CD4-positive, alpha-beta T cell treated with Interleukin-15 for 4 hours (primary cell): ENCODE measurements at regions not wholly inside any gene's neighbourhood (a gene's known extent, or its start where the extent isn't known, plus 50 kb on each side); places are given as distances from the start of the nearest gene placed in this dataset.

Source experiments
- DNase-seq: peaks from one replicate; pipeline ENCODE4 v3.0.0-alpha.2; 2020; ENCODE audit warnings: low spot score

- DNase-seq, result no peak
These were observed 331.1 kb upstream of the B3GAT1 start for GRCh38 chr11:134742956-134743819.

DNA sequence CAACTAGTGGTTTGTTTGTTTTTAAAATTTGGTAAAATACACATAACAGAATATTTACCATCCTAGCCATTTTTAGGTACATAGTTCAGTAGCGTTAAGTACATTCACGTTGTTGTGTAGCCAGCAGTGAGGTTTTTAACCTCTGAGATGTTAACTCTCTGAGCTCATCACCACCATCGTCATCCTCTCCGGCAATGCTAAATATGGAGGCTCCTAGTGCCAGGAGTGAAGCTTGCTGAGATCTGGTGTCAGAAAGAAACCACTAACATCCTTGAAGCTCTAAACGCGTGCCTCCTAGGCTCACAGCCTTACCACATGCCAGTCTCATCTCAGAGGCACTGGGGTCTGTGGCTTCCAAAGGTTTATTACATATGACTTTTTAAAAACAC is 330.2 kb upstream of the B3GAT1 start:
- no peak for DNase-seq

GRCh38 chr11:134741453-134742223 is 329.6 kb upstream of the B3GAT1 start:
- DNase-seq, result no peak

GRCh38 chr11:134740590-134741261 is 328.7 kb upstream of the B3GAT1 start:
- no peak for DNase-seq

DNA sequence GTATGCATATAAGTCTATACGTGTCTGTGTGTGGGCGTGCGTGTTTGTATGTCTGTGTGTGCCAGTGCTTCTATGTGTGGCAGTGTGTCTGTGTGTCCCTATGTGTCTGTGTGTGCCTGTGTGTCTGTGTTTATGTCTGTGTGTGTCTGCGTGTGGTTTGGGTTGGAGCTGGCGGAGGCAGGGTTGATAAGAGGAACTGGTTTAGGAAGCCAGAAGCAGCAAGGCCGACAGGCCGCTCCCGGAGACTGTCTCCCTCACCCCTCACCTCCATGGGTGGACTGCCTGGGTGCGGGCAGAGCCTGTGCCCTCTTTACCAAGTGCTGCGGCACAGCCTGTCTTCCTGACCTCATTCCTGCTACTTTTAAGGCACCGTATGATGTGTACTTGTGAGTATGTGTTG is 327.1 kb upstream of the B3GAT1 start:
- no peak for DNase-seq

GRCh38 chr11:134738581-134738980 is 326.5 kb upstream of the B3GAT1 start:
- no peak for DNase-seq

GRCh38 chr11:134737563-134738510 is 325.8 kb upstream of the B3GAT1 start:
- no peak for DNase-seq

DNA sequence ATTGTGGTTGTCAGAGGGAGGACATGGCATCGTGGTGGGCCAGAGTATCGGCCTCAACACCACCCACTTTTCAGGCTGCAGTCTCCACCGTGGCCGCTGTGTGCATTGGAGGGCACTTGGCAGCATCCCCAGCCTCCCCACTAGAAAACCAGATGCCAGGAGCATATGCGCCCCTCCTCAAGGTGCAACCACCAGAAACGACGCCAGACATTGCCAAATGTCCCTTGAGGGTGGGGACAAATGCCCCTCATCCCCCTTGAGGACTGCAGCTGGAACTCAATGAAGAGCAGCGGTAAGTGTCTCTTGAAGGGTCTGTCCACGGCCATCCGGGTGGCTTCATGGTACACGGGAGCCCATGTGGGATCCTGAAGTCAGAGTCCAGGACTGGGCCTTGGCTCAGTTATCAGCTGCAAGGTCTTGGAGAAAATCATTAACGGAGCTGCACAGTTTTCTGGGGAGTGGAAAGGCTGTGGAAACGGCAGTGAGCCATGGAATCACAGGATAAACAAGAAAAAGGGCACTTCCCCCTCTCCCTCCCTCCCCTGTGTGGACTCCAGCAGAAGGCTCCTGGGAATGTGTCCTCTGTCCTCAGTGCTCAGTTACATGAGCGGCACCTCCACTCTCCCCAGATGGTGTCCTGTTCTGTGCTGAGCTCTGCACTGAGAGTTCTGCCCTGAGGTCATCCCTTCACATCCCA is 324.4 kb upstream of the B3GAT1 start:
- DNase-seq, result no peak

- no peak for DNase-seq
These were observed 322.9 kb upstream of the B3GAT1 start for GRCh38 chr11:134734894-134735293.

- no peak for DNase-seq
These were observed 322.3 kb upstream of the B3GAT1 start for GRCh38 chr11:134734141-134734845.

DNA sequence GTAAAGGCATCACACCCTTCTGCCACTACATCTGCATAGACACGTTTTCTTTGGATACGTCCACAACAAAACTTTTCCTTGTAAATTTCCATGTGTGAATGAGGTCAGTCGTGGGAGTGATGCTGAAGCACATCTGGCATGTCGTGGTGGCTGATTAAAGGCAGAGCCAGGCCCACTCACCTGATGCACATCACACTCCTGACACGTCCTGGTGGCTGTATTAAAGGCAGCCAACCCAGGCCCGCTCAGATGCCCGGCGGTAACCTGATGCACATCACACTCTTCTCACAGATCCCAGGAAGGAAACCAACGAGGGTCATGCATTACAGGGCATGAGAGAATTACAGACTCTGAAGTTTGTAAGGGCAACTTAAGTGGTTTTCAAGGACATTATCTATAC is 321.6 kb upstream of the B3GAT1 start:
- no peak for DNase-seq

DNA sequence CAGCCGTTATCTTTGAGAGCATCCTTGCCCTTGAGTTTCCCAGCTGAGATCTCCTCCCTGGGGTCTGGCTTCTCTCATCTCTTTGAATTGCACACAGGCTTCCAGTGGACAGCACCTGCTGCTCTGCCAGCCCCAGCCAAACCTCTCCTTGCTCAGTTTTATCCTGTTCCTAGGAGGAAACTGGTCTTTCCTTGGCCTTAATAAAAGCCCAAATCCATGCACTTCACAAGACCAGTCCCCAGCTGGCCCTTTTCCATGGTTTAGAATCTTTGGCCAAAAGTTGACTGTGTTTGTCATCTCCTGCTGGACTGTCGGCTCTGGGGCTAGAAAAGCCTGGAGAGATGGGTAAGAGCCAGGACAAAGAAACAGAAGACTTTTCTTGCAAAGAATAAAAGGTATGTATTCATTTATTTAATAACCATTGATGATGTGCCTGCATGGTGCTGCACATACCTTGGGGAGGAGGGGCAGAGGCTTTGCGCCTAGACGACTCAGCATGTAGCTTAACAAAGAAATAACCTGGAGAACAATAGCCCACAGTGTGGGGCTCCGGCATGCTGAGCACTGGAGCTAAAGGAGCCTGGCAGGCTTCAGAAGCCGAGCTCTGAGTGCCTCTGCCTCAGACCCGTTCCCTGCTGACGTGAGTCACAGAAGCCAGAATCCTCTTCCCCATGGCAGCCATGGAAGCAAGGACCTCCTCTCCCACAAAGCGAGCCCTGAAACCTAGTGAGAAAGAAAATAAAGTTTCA is 319.3 kb upstream of the B3GAT1 start:
- DNase-seq, result no peak

DNA sequence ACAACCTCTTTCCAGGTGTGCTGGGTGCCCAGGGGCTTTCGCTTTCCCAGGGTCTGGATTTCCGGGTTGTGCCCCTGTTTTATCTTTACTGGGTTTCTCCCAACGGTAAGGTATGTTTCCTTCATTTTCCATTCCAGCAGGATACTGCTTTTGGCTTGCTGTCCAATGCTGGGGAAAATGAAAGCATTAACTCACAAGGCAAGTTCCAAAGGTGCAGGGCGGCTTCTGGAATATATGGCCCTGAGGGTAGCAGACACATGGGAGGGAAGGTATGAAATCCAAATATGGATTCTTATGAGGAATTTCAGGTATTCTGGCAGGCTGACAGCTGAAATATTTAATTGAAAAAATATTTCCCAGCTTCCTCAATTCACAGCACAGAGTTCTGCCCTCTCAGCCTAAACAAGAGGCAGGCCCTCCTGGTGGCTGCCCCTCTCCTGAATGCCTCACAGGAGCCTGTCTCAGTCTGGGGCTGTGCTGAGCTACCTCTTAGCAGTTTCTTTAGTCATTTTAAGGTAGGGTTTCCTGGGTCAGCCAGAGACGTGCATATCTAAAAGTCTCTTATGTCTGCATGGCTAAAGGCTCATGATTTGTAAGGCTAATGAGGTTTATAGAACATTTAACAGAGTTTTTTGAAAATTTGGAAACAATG is 318.6 kb upstream of the B3GAT1 start:
- no peak for DNase-seq

- DNase-seq, result no peak
These were observed 318.1 kb upstream of the B3GAT1 start for GRCh38 chr11:134730101-134730500.

- DNase-seq, result no peak
These were observed 316.1 kb upstream of the B3GAT1 start for GRCh38 chr11:134728186-134728585.

DNA sequence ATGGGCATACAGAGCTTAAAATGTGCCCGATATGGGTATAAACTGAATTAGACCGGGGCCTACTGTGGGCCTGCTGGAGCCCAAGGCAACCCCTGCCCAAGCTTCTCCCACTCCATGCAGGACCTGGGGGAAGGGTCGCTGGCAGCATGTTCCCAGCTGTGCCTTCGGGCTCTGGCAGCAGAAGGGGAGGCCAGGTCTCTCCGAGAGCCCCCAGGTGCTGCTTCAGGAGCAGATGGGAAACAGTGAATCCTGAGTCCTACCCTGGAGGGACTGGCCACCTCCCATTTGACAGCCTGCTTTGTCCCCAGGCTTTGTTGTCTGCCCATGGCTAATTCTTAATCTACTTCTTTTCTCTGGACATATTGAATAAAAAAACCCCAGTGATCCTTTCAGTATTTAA is 315.6 kb upstream of the B3GAT1 start:
- DNase-seq, result no peak

- DNase-seq, result no peak
These were observed 315.2 kb upstream of the B3GAT1 start for GRCh38 chr11:134727204-134727603.

DNA sequence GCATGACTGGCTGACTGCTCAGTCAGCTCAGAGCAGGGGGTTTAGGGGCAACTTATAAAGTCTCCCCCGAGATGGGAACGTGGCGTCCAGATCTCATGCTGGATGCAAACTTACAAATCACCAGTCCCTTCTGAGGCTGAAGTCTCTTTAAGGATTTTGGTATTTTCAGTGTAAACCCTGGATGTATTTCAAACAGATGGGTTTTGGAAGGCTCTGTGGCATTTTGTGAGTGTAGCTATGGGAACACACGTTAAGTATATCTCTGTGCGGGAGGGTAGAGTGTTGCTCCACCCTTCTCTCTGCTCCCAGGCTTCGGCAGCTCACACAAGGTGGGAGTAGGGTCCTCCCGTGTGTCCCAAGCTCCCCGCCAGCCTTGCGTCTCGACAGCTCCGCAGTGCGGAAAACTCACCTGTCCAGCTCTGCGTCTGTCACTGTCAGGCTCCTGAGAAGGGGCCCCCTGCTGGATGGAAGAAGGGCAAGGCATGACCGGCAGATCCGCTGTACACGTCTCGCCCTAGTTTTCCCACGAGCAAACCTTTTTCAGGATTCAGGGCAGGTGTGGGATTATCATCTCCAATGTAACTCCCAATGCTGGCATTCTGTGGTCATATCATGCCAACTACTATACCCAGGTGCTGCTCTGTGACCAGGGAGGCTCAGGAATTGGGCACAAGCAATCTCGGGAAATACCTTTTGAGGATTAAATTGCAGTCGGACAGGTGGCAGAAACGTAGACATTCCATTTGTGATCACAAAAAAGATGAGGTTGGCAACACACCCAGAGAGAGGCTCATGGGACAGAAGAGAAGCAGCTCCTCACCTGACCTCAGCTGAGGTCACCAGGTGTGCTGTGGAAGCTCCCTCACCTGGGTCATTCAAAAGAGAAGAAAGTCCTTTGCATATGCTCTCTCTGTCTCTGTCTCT is 313.9 kb upstream of the B3GAT1 start:
- no peak for DNase-seq
